Endothelial cell (in vitro differentiated cells): ENCODE measurements at regions not wholly inside any gene's neighbourhood (a gene's known extent, or its start where the extent isn't known, plus 50 kb on each side); places are given as distances from the start of the nearest gene placed in this dataset.

Experiments used
- DNase-seq: peaks from one replicate; pipeline ENCODE4 v3.0.0; 2021; ENCODE audit warnings: low spot score
- H3K27ac Mint-ChIP-seq: one replicate; pipeline ENCODE4 v1.8.0; 2021; ENCODE audit warnings: mixed read lengths, inconsistent platforms; ENCODE audit not compliant: unreplicated experiment
- H3K27me3 Mint-ChIP-seq: one replicate; pipeline ENCODE4 v1.8.0; 2021; ENCODE audit warnings: mild to moderate bottlenecking, moderate library complexity, mixed read lengths, inconsistent platforms; ENCODE audit not compliant: unreplicated experiment
- H3K36me3 Mint-ChIP-seq: one replicate; pipeline ENCODE4 v1.8.0; 2021; ENCODE audit warnings: mild to moderate bottlenecking, low read depth, mixed read lengths, inconsistent platforms; ENCODE audit not compliant: unreplicated experiment
- H3K4me1 Mint-ChIP-seq: one replicate; pipeline ENCODE4 v1.8.0; 2021; ENCODE audit warnings: mild to moderate bottlenecking, mixed read lengths, inconsistent platforms; ENCODE audit not compliant: unreplicated experiment
- H3K4me3 Mint-ChIP-seq: one replicate; pipeline ENCODE4 v1.8.0; 2021; ENCODE audit warnings: mild to moderate bottlenecking, mixed read lengths, inconsistent platforms; ENCODE audit not compliant: unreplicated experiment
- H3K9me3 Mint-ChIP-seq: one replicate; pipeline ENCODE4 v1.8.0; 2021; ENCODE audit warnings: mixed read lengths, inconsistent platforms; ENCODE audit not compliant: unreplicated experiment
- CTCF ChIP-seq: fragments of 200-600 bp; sonication (generic); IDR thresholded peaks from one replicate; pipeline ENCODE4 v1.5.0; 2021; ENCODE audit warnings: antibody characterized with exemption; ENCODE audit not compliant: unreplicated experiment

DNA sequence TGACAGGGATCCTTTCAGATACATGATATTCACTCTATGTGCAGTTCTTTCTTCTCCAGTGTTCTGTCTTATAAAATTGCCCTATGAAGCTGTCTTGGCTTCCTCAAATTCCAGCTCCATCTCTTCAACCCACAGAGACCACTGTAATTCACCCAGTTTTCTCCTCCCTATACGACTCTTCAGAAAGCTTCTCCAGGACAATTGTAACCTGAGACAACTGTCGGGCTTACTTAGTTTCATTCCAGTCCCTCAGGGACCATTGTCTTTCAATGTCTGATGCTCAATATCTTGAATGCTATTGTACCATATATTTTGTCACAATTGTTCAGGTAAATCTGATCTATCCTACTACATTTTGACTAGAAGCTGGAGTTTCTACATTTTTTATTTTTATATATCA lies 345.3 kb downstream of the RPL10L start:
- Mint-ChIP-seq H3K27ac (no peak overlapping the region), H3K4me3 (no peak overlapping the region), H3K36me3 (no peaks in the 10 kb centered on the region), H3K27me3 (no peaks in the 10 kb centered on the region), H3K9me3 (no peaks in the 10 kb centered on the region), H3K4me1 (no peaks in the 10 kb centered on the region)
- no peak for TF ChIP-seq CTCF
- DNase-seq, result no peak

- Mint-ChIP-seq H3K27ac (no peak overlapping the region), H3K4me3 (no peak overlapping the region), H3K9me3 (no peaks in the 10 kb centered on the region), H3K36me3 (no peaks in the 10 kb centered on the region), H3K4me1 (no peaks in the 10 kb centered on the region), H3K27me3 (no peaks in the 10 kb centered on the region)
- no peak for TF ChIP-seq CTCF
- no peak for DNase-seq
Observed at GRCh38 chr14:46300765-46301164, 350.8 kb downstream of the RPL10L start.

DNA sequence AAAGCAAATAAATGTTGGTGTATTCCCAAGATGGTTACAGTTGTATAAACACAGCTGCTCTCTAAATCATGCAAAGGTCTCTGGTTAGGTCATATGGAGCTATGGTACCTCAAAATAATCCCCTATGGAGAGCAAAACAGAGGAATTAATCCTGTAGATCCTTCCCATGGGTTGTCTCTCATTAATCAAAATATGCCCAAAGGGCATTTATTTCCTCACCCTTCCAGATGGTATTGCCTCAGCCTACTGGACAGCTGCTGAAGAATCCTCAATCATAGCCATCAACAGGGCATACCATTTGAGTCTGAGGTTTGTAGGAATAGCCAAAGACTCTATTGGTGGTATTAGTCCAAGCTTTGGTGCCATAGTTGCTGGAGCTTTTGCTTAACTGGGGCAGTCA lies 360.9 kb downstream of the RPL10L start:
- H3K9me3 Mint-ChIP-seq, result no peaks in the 10 kb centered on the region
- H3K27ac Mint-ChIP-seq, result no peak overlapping the region
- no peaks in the 10 kb centered on the region for H3K27me3 Mint-ChIP-seq
- no peak for TF ChIP-seq CTCF
- H3K4me3 Mint-ChIP-seq, result no peak overlapping the region
- no peak for DNase-seq
- H3K4me1 Mint-ChIP-seq, result no peaks in the 10 kb centered on the region
- no peaks in the 10 kb centered on the region for H3K36me3 Mint-ChIP-seq

GRCh38 chr14:46279776-46280175 lies 371.8 kb downstream of the RPL10L start:
- Mint-ChIP-seq H3K27me3 (peaks cover 1% of the 10 kb centered on the region), H3K9me3 (no peaks in the 10 kb centered on the region), H3K27ac (peak overlapping the region; percentile 4), H3K4me3 (no peak overlapping the region), H3K36me3 (no peaks in the 10 kb centered on the region), H3K4me1 (peaks cover 14% of the 10 kb centered on the region)
- DNase-seq, result no peak
- no peak for TF ChIP-seq CTCF

GRCh38 chr14:46279327-46279726 lies 372.3 kb downstream of the RPL10L start:
- Mint-ChIP-seq H3K27ac (peak overlapping the region; percentile 4), H3K36me3 (no peaks in the 10 kb centered on the region), H3K4me3 (no peak overlapping the region), H3K27me3 (peaks cover 1% of the 10 kb centered on the region), H3K9me3 (no peaks in the 10 kb centered on the region), H3K4me1 (peaks cover 14% of the 10 kb centered on the region)
- DNase-seq, result no peak
- no peak for TF ChIP-seq CTCF
